ENCODE measurements at regions not wholly inside any gene's neighbourhood (a gene's known extent, or its start where the extent isn't known, plus 50 kb on each side); places are given as distances from the start of the nearest gene placed in this dataset.

DNA sequence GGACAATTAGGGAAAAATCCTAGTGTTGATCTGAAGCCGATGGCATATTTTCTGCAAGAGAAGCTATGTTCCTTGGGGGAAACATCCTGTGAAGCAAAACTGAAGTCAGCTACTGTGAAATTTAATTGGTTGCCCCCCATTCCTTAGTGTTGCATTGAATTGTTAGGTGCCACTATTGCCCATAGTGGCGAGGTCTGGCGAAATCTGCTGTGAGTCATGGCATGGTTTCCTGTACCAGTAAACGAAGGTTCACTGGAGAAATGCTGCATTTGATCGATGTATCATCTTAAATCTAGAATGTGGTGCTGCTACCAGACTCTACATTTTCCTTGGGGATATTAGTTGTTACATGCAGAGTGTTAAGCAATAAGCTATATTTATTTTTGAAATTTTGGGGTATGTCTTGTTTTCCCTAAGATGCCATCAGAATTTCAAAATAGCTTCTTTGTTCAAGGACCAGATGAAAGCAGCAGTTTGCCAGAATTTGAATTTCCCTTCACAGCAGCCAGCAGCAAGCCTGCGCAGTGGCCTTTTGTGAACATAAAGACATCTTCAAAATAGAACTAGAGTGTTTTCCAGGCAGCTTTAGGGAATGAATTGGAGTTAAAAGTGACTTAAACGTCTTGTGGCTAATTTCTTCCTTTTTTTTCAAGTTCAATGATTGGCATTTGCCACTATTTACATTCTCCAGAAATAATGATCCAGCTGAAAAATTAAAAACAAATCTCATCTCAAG is 348.6 kb upstream of the COBL start:
- TF ChIP-seq ZNF416 (tag by site-specific recombination; IDR thresholded peaks at IDR 0.05): no peak
- TF ChIP-seq ZNF24 (tag by site-specific recombination; IDR thresholded peaks at IDR 0.05): no peak
- TF ChIP-seq, protein P1, sequence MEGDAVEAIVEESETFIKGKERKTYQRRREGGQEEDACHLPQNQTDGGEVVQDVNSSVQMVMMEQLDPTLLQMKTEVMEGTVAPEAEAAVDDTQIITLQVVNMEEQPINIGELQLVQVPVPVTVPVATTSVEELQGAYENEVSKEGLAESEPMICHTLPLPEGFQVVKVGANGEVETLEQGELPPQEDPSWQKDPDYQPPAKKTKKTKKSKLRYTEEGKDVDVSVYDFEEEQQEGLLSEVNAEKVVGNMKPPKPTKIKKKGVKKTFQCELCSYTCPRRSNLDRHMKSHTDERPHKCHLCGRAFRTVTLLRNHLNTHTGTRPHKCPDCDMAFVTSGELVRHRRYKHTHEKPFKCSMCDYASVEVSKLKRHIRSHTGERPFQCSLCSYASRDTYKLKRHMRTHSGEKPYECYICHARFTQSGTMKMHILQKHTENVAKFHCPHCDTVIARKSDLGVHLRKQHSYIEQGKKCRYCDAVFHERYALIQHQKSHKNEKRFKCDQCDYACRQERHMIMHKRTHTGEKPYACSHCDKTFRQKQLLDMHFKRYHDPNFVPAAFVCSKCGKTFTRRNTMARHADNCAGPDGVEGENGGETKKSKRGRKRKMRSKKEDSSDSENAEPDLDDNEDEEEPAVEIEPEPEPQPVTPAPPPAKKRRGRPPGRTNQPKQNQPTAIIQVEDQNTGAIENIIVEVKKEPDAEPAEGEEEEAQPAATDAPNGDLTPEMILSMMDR (tag by site-specific recombination; IDR thresholded peaks at IDR 0.05): no peak
- TF ChIP-seq ZNF394 (tag by site-specific recombination; IDR thresholded peaks at IDR 0.05; ENCODE audit: borderline replicate concordance): no peak
- no peak for TF ChIP-seq TSHZ1 (tag by site-specific recombination; IDR thresholded peaks at IDR 0.05; ENCODE audit: borderline replicate concordance)
- no peak for TF ChIP-seq ZNF791 (tag by site-specific recombination; IDR thresholded peaks at IDR 0.05)
- TF ChIP-seq FEZF1 (tag by site-specific recombination; IDR thresholded peaks at IDR 0.05): no peak
- TF ChIP-seq ZNF585B (tag by site-specific recombination; IDR thresholded peaks at IDR 0.05): no peak
- TF ChIP-seq, protein P2, sequence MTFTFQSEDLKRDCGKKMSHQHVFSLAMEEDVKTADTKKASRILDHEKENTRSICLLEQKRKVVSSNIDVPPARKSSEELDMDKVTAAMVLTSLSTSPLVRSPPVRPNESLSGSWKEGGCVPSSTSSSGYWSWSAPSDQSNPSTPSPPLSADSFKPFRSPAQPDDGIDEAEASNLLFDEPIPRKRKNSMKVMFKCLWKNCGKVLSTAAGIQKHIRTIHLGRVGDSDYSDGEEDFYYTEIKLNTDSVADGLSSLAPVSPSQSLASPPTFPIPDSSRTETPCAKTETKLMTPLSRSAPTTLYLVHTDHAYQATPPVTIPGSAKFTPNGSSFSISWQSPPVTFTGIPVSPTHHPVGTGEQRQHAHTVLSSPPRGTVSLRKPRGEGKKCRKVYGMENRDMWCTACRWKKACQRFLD (tag by site-specific recombination; IDR thresholded peaks at IDR 0.05): no peak

All from HEK293 (cell line).